GM19351 (cell line): ENCODE measurements at regions not wholly inside any gene's neighbourhood (a gene's known extent, or its start where the extent isn't known, plus 50 kb on each side); places are given as distances from the start of the nearest gene placed in this dataset.

Experiments used
- ATAC-seq: cut with Tn5 transposase; IDR thresholded peaks from one replicate; pipeline ENCODE4 v1.9.1; 2021; ENCODE audit warnings: mild to moderate bottlenecking, moderate library complexity; ENCODE audit not compliant: unreplicated experiment

- no peak for ATAC-seq
Observed at GRCh38 chr12:126469211-126469610, 1404.0 kb downstream of the AACS start.

- no peak for ATAC-seq
Observed at GRCh38 chr12:126474703-126475102, 1409.5 kb downstream of the AACS start.

DNA sequence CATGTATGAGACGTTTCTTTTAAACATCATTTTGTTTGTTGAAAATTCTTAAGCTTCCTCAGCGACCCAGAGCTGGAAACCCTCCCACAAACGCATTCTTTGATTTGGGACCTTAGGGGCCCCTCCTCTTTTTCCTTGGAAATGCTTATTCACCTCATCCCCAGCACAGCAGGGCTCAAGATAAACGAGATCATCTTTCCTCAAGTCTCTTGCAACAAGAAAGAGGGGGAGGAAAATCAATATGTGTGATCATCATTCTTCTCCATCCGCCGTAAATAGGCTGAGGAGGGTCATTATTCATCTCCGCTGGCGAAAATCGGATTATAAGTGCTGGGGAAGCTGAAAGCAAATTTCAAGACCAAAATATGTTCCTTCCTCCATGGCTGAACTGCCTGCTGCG, 1415.2 kb downstream of the AACS start:
- ATAC-seq, result no peak

- no peak for ATAC-seq
Observed at GRCh38 chr12:126481688-126482087, 1416.5 kb downstream of the AACS start.

- ATAC-seq, result no peak
Observed at GRCh38 chr12:126482238-126482889, 1417.1 kb downstream of the AACS start.

GRCh38 chr12:126483145-126484068, 1418.2 kb downstream of the AACS start:
- no peak for ATAC-seq

DNA sequence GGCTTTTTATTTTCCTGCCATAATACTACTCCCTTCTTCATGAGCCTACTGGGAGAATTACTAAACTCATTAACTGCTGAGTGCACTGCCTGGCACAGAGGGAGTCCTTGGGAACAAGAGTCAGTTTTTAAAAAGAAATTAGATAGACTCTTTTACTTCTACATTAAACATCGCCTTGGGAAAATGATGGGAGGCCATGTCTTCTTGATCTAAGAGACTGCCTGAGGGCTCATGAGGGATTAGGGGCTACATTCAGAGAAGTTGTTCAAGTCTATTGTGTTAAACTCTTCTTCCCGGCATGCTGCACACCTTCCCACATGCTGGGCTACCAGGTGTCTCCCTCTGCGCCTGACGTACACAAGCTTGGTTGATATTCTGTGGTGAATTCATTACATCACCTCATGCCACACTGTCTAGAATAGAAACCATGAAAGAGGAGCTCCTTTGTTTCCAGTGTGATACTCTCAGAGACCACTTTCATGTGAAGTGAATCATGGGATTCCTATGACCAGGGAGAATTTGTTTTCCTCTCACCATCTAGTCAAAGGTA, 1422.3 kb downstream of the AACS start:
- ATAC-seq, result no peak

DNA sequence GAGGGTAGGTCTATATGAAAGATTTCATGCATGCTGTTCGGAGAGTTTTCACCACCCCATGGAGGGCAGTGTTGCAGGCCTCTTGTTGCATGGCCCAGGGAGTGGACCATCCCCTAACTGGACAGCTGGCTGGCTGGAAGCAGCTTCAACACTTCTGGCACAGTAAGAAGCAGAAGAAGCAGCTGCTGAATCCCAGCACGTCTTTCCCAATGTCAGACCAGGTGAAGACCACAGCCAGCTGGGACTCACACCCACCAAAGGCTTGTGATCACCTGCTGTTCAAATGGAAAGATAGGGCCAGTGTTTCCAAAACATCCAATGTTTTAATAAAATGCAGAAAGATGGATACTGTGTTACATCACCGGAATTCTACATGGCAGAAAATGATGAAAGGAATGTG, 1423.6 kb downstream of the AACS start:
- no peak for ATAC-seq

DNA sequence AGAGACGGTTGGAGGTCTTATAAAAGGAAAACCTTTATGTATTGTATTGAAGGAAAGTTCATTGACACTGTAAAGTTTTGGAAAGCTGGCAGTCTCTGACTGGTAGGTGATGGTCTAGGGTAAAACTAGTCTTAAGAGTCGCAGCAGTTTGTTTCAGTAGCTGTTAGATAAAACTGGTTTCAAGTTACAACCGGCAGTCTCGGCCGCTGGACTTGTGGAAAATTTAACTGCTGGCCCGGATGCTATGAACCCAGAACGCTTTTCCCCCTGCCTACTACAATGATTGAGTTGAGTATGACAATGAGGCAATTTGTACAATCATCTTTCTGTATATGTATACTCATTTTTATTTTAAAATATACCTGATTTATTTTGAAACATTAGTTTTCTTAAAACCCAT, 1426.9 kb downstream of the AACS start:
- no peak for ATAC-seq

DNA sequence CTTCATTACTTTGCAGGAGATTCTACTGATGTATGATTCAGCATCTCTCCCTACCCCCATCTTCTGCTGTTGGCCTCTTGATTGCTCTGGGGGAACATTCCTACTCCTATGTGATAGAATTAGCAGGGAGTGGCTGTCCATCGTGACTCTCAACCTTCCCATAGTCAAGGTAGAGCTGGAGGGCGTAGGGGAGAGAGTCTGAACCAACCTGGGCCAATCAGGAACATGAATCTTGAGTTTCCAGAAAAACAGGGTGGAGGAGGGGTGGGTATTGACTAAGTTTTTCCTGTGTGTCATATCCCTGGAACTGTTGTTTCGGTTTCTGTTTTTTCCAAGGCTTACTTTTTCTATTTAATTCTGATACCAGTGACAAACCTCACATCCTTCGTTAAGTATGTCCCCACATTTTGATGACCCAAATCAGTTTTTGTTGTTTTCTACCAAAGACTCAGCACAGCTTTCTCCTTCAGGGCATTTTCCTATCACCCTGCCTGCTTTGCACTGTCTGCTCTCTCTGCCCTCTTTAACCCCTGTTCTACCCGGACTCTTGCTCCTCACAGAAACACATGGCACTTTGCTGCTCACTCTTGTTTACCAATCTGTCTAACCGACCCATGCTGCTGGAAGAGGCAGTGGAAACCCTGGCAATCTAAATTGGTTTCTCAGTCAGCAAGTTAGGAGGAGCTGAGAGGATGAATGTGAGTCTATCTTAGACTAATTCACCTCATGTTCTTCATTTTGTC, 1428.3 kb downstream of the AACS start:
- ATAC-seq, result no peak

GRCh38 chr12:126496201-126496600, 1431.0 kb downstream of the AACS start:
- ATAC-seq, result no peak

- ATAC-seq, result no peak
Observed at GRCh38 chr12:126506426-126507182, 1441.4 kb downstream of the AACS start.

DNA sequence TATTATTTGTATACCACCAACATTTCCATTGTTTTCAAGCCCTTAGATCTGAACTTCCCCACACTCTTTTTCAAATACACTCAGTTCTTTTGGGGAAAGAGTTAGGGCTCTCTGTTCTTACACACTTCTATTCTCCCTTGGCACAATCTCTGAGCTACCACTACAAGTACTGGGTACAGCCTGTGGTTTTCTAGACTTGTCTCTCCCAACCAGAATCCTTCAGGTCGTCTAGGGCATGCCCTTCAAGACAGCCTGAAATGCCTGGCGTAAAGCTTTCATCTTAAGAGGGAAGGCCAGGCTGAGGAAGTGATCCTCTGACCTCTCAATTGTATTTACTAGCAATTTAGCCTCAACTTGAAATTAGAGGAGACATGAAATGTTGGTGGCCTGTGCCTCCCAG, 1442.0 kb downstream of the AACS start:
- no peak for ATAC-seq

- no peak for ATAC-seq
Observed at GRCh38 chr12:126509572-126509971, 1444.3 kb downstream of the AACS start.

DNA sequence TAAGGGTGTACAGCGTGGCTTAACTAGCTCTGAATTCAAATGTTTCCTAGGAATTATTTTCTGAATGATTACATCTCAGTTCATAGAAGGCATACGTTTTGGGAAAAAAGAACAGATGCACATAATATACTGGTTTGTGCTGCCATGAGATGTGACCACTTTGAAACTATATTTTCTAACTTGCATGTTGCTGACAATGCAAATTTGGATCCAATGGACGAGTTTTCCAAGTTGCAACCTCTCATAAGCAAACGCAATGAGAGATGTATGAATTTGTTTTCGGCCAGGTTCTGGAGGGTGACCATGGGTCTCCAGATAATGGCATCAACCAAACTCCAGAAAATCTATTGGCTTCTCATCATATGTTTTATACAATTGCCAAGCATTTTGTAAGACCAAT, 1445.4 kb downstream of the AACS start:
- no peak for ATAC-seq

DNA sequence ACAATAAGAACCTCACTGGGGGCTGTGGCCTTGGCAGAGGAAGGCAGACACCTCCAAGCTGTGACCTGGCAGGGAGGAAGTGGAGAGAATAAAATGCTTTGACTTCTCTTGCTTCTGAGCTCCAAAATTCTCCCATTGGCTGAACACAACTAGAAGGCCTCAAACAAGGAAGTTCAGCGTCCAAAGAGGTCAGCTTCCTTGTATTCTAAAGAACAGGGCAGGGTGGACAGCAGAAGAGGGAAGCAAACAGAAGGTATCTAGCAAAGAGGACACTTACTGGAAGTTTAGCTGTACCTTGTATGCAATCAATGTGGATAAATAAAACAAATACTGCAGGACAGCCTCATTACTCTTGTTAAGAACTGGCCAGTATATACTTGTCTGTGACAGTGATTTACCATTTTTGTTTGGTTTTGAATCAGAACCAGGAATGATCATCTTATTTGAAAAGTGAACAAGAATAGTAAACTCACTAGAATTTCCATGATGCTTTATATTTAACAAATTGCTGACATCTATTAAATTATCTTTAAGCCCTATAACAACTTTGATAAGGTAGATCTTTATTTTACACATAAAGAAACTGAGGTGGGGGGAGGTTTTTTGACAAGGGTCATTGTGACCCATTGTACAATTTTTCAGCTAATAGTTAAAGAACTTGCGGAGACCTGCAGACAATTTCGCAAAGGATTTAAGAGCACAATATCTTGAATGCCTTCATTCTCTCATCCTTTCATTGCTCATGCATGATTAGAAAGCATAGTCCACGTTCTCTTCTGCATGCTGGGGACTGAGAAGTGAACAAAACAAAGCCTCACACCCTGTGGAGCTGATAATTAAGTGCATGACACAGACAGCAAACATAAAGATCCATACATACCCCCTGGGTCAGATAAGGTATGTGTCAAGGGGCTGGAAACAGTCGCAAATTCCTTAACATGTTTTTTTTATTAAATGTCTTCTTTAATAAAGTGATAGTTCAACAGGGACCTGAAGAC, 1448.0 kb downstream of the AACS start:
- no peak for ATAC-seq

- no peak for ATAC-seq
Observed at GRCh38 chr12:126518596-126519200, 1453.5 kb downstream of the AACS start.

DNA sequence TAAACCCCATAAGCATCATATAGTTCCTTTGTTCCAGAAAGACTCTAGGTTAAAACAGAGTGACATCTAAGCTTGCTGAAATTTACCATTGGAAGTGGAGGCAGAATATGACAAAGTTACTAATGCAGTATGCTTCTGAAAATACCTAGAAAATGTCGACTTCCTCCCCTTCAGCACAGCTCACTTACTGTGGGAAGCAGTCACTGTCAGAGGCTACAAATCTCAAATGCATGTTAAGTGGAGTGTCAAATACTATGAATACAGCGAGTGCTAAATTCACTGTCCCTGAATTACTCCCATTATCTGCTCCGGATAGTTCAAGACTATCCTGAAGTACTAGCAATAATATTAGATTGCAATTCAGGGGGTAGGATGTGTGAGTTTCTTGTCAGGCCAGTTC, 1454.6 kb downstream of the AACS start:
- ATAC-seq, result no peak

GRCh38 chr12:126523891-126524290, 1458.7 kb downstream of the AACS start:
- no peak for ATAC-seq
